ENCODE measurements at regions not wholly inside any gene's neighbourhood (a gene's known extent, or its start where the extent isn't known, plus 50 kb on each side); places are given as distances from the start of the nearest gene placed in this dataset.

- CTCF ChIA-PET (ENCODE audit: low intra/inter-chr PET ratio), result no interaction called here
Observed at GRCh38 chr3:64342940-64343688, 117.8 kb upstream of the PRICKLE2 start.

More at GRCh38 chr3:64342940-64343688, 117.8 kb upstream of the PRICKLE2 start:
- no peak overlapping the region for H3K27ac ChIP-seq (ENCODE audit: extremely low read depth, low read depth, low read length)
- no peak overlapping the region for H3K4me3 ChIP-seq
- no peaks in the 10 kb centered on the region for H3K9me1 ChIP-seq (ENCODE audit: control insufficient read depth, insufficient read depth, low read length)
- intact Hi-C loops (cut with micrococcal nuclease) (no loop called here), in situ Hi-C loops (cut with MboI) (no loop called here)
- H3K4me2 ChIP-seq (ENCODE audit: insufficient read depth, low read length), result no peak overlapping the region
- no peak overlapping the region for H2AFZ ChIP-seq (ENCODE audit: low read depth, low read length)
- TF ChIP-seq TCFL5 (CRISPR knock-in tag; conservative IDR thresholded peaks at IDR 0.05) (no peak), ZBTB11 (CRISPR knock-in tag; IDR thresholded peaks at IDR 0.05) (peak in 1 of 3 experiments; percentile 36; a peak in 1 of 6 replicates)
- no peaks in the 10 kb centered on the region for H3K4me1 ChIP-seq (replicated peaks in 1 of 2; ENCODE audit: control insufficient read depth in 2 of 2, insufficient read depth in 2 of 2, low read length in 2 of 2)
- 0% methylated on average over 5 of the region's 6 CpGs for WGBS (ENCODE audit: insufficient coverage, low coverage, missing lambda C conversion rate)
- H3K36me3 ChIP-seq (ENCODE audit: control insufficient read depth, insufficient read depth, low read length), result no peaks in the 10 kb centered on the region
- no peak overlapping the region for H3K9ac ChIP-seq (ENCODE audit: insufficient read depth in 1 of 2, low read depth in 2 of 2, low read length in 2 of 2)
- BruUV-seq (replicated peaks), result no TSS peak
- no peaks in the 10 kb centered on the region for H3K27me3 ChIP-seq (ENCODE audit: control insufficient read depth in 2 of 2, insufficient read depth in 2 of 2, low read length in 2 of 2)
- FAIRE-seq, result no peak
- POLR2A ChIA-PET, result no interaction called here
- no peak for DNase-seq (ENCODE audit: extremely low read depth in 1 of 4, low spot score in 3 of 4)
- no peaks in the 10 kb centered on the region for H3K79me2 ChIP-seq (ENCODE audit: control insufficient read depth, insufficient read depth, low read length)
- no peak for ATAC-seq
- no peaks in the 10 kb centered on the region for H3K9me3 ChIP-seq (replicated peaks; ENCODE audit: control insufficient read depth, insufficient read depth, low read depth, low read length)
- no peaks in the 10 kb centered on the region for H4K20me1 ChIP-seq (replicated peaks; ENCODE audit: control insufficient read depth, insufficient read depth, low read length)
